GM18505 (cell line): ENCODE measurements at regions not wholly inside any gene's neighbourhood (a gene's known extent, or its start where the extent isn't known, plus 50 kb on each side); places are given as distances from the start of the nearest gene placed in this dataset.
"Not testable (repeated sequence)": the region's sequence is repeated elsewhere in the genome, so short reads cannot be mapped to it uniquely, and the experiment has no call there.

Experiments used
- ATAC-seq: cut with Tn5 transposase; IDR thresholded peaks from one replicate; pipeline ENCODE4 v1.9.1; 2021; ENCODE audit not compliant: unreplicated experiment
- POLR2A ChIP-seq: IDR thresholded peaks from 4 replicates; pipeline ENCODE4 v1.6.1; 2011; ENCODE audit warnings: borderline replicate concordance; ENCODE audit not compliant: insufficient read depth, insufficient read length; ENCODE audit errors: extremely low read depth

GRCh38 chr4:3945511-3946290 is 179.5 kb downstream of the ADRA2C start:
- TF ChIP-seq POLR2A = no peak
- ATAC-seq = no peak

- ATAC-seq = not testable (repeated sequence)
Measured at GRCh38 chr4:3946553-3946952, 180.4 kb downstream of the ADRA2C start.

GRCh38 chr4:3947761-3948160 is 181.6 kb downstream of the ADRA2C start:
- ATAC-seq = not testable (repeated sequence)

- ATAC-seq = not testable (repeated sequence)
Measured at GRCh38 chr4:3948210-3948609, 182.0 kb downstream of the ADRA2C start.

- not testable (repeated sequence) for ATAC-seq
Measured at GRCh38 chr4:3949916-3950315, 183.7 kb downstream of the ADRA2C start.

- not testable (repeated sequence) for ATAC-seq
Measured at GRCh38 chr4:3952443-3953139, 186.4 kb downstream of the ADRA2C start.

- not testable (repeated sequence) for ATAC-seq
Measured at GRCh38 chr4:3953140-3953489, 186.9 kb downstream of the ADRA2C start.

- peak; percentile 8 for ATAC-seq
Measured at GRCh38 chr4:3954540-3955320, 188.5 kb downstream of the ADRA2C start.

- peak; percentile 98 for ATAC-seq
Measured at GRCh38 chr4:3955321-3956164, 189.4 kb downstream of the ADRA2C start.

GRCh38 chr4:3956165-3956867 is 190.1 kb downstream of the ADRA2C start:
- ATAC-seq = not testable (repeated sequence)

GRCh38 chr4:3961091-3961672 is 195.0 kb downstream of the ADRA2C start:
- ATAC-seq = not testable (repeated sequence)

GRCh38 chr4:3964572-3965278 is 198.5 kb downstream of the ADRA2C start:
- ATAC-seq = not testable (repeated sequence)

GRCh38 chr4:3967204-3967603 is 201.0 kb downstream of the ADRA2C start:
- ATAC-seq = not testable (repeated sequence)

- ATAC-seq = not testable (repeated sequence)
Measured at GRCh38 chr4:3972626-3973025, 206.4 kb downstream of the ADRA2C start.

- not testable (repeated sequence) for ATAC-seq
Measured at GRCh38 chr4:3973581-3974200, 207.5 kb downstream of the ADRA2C start.

- ATAC-seq = not testable (repeated sequence)
Measured at GRCh38 chr4:3983518-3984125, 217.4 kb downstream of the ADRA2C start.

- ATAC-seq = not testable (repeated sequence)
Measured at GRCh38 chr4:3984796-3985195, 218.6 kb downstream of the ADRA2C start.

GRCh38 chr4:3986412-3986811 is 220.2 kb downstream of the ADRA2C start:
- ATAC-seq = not testable (repeated sequence)
